COLO668 (cell line): ENCODE measurements at regions not wholly inside any gene's neighbourhood (a gene's known extent, or its start where the extent isn't known, plus 50 kb on each side); places are given as distances from the start of the nearest gene placed in this dataset.
"Not testable (repeated sequence)": the region's sequence is repeated elsewhere in the genome, so short reads cannot be mapped to it uniquely, and the experiment has no call there.

Source experiments
- DNase-seq: peaks from one replicate; lab custom pipeline; 2025; ENCODE audit not compliant: unreplicated experiment; lab: John Stamatoyannopoulos, UW

DNA sequence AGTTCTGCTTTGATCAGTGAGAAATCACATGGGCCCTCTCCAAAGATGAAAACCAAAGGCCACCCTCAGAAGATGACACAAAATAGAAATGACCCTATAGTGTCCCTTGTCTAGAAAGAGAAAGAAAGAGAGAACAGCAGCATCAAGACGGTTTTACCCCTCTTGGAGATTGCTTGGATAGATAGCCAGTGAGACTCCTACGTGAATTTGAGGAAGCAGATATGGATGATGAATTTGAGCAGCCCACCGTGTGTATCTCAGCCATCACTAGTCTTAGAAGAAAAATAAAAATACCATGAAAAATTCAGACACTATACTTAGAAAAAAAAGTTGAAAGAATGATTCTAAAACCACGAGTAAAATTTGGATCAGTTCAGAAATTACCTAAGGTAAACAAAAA, 329.1 kb upstream of the CNTNAP5 start:
- no peak for DNase-seq

DNA sequence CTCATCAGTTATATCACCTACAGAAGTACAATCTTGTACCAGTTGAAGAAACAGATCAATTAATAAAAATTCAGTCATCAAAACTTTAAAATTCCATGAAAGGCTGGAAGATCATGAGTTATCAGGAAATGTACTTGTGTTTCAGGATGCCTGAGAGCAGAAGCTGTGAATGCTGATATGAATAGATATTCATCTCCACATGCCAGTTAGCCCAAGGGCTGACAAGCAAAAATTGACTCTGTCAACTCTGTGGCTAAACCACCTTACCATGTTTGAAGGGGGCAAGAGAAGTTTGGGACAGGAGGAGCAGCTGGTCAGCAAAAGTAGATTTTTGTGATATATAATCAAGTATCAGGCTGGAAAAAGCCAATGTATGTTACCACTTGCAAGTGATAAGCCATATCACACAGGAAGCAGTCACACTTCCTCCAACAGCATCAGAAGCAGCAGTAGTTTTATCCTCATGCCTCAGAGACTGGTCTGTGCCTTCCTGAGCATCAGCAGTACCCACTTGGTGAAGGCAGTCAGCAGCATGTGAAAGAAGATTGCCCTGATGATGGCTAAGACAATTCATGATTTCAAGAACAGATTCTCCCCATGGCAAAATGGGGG, 328.2 kb upstream of the CNTNAP5 start:
- DNase-seq = no peak

DNA sequence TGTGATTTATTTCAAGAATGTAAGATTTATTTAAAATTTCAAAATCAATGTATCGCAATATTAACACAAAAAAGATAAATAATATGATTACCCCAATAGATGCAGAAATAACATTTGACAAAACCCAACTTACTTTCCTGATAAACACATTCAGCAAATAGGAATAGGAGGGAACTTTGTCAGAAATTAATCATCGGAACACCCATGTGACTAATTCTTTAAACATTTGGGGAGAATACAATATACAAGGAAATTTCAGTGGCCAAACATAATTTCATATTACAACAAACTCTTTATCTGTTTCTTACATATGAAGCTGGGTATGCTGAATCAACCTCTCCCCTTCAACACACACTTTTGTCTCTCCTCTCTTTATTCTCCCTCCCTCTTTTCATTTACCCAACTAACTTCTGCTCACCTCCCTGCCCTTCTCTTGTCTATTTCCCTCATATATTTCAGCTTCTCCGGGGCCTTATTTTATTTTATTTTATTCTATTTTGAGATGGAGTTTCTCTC, 309.6 kb upstream of the CNTNAP5 start:
- DNase-seq = no peak

GRCh38 chr2:123717636-123718334, 307.3 kb upstream of the CNTNAP5 start:
- no peak for DNase-seq

DNA sequence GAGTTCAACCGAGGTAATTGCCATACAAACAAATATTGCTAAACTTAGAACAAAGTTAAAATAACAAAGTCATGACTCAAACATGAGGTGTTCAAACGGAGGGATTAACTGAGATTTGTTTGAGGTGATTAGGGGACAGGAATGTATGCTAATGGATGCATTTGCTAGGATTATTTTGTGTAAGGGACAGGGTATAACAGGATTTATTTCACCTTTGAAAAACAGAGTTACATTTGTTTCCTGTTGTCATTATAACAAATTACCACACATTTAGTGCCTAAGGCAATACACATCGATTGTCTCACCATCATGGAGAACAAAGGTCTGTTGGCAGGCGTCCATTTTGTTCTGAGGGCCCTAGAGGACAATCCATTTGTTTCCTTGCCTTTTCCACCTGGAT, 304.3 kb upstream of the CNTNAP5 start:
- DNase-seq = peak; percentile 52

DNA sequence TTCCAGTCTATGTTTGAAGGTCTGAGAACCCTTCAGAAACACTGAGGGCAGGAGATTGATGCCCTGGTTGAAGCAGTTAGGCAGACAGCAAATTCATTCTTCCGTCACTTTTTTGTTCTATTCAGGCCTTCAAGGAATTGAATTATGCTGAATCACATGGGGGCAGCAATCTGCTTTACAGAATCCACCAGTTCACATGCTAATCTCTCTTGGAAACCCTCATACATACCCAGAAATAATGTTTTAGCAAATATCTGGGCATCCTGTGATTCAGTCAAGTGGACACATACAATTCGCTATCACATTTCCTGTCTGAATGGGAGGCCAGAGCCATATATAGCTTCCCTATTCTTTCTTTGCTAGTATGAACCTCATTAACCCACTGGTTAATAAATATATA, 301.4 kb upstream of the CNTNAP5 start:
- no peak for DNase-seq

GRCh38 chr2:123732563-123732962, 292.5 kb upstream of the CNTNAP5 start:
- no peak for DNase-seq

GRCh38 chr2:123737371-123737770, 287.7 kb upstream of the CNTNAP5 start:
- DNase-seq = no peak

DNA sequence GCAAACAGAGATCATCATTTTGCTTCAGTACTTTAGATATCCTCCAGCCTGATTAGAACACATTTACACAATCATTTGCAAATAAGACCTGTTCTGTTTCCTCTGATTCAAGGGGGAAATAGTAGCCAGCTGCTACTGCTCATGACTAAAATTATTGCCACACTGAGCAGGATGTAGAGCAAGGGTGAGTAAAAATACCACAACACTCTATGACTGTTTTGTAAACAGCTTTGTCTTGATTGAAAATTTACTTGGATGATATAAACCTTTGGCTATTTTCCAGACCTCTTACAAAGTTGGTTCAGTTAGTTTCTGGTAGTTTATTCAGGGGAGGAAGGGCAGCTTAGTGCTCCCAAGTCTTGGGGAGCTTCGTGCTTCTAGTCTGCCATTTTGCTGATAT, 286.4 kb upstream of the CNTNAP5 start:
- no peak for DNase-seq

DNA sequence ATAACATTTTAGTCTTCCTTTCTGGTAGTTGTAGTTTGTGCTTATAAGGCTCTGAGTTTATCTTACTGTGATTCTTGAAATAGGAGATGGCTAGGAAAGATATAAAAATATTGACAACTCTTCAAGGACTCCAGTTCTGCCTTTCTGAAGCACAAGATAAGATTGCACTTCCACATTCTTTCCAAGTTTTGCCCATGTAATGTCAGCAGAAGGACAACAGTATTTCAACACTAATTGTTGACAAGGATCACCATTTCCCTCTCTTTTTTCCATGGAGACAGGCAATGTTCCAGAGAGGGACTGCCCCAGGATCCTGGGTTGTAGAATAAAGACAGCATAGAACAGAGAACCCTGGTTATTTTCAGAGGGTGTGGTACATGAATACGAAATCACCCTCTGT, 279.1 kb upstream of the CNTNAP5 start:
- no peak for DNase-seq

DNA sequence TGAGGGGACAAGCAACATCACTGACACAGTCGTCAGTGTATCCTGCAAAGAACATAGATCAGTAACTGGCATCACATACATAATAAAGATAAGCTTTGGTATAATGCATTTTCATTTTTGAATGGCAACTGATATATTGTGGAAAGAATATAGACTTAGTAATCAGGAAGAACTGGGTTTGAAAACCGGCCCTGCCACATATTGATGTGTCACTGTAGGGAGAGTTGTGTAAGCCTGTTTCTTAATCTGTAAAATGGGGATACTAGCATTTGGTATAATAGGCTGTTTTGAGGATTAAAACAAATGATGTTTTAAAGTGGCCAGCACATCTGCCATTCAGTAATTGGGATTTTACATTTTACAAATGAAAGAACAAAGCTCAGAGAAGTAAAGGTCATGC, 277.8 kb upstream of the CNTNAP5 start:
- DNase-seq = no peak

GRCh38 chr2:123762221-123762620, 262.9 kb upstream of the CNTNAP5 start:
- no peak for DNase-seq

GRCh38 chr2:123768233-123768632, 256.9 kb upstream of the CNTNAP5 start:
- no peak for DNase-seq

- no peak for DNase-seq
These were observed 256.1 kb upstream of the CNTNAP5 start for GRCh38 chr2:123769001-123769400.

DNA sequence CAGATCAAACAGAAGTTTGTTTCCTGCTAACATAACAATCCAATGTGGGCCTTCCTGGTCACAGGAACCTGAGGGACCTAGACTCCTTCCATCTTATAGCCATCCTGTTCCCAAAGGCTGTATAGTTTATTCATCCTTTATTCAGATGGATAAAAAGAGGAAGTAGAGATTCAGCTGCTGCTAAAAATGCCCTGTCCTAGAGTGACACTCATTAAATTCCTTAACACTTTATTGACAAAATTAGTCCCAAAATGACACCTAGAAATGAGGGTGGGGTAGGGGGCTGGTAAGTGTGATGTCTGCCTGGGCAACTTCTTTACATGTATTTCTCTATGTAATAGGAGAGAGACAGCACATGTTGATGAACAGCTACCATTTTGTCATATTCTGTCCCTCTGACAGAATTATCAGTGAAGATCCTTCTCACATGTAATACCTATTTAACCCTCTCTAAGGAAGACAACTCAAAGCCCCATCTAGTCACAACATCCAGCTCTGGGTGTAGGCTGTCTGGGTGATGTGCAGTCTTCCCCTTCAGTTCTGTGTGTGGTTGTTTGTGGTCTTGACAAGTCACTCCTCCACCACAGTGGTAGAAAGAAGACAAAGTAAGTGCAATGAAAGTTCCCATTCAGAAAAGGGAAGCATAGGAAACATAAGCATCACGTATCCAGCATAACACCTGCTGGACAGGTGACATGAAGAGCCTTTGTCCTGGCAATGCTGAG, 253.9 kb upstream of the CNTNAP5 start:
- DNase-seq = no peak

- no peak for DNase-seq
These were observed 253.0 kb upstream of the CNTNAP5 start for GRCh38 chr2:123771928-123772632.

GRCh38 chr2:123777116-123777515, 248.0 kb upstream of the CNTNAP5 start:
- no peak for DNase-seq

DNA sequence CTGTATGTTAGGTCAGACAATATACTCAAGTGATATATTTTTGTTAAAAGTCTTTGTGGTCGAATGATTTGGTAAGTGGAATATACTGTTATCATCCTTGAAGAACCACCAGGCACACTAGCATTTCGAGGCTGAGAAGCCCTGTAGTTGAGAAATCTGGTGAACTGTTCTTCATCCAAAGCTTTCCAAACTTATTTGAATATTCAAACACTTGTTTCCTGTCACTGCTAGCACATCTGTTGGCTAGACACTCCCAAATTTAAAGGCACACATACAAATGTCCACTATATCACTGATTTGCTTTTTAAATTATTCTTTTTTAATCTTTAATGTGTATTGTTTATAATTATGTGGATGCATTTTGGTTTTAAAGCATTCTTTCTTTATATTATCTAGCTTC, 241.9 kb upstream of the CNTNAP5 start:
- DNase-seq = no peak

GRCh38 chr2:123785332-123785731, 239.8 kb upstream of the CNTNAP5 start:
- DNase-seq = no peak

GRCh38 chr2:123791207-123791606, 233.9 kb upstream of the CNTNAP5 start:
- DNase-seq = no peak

DNA sequence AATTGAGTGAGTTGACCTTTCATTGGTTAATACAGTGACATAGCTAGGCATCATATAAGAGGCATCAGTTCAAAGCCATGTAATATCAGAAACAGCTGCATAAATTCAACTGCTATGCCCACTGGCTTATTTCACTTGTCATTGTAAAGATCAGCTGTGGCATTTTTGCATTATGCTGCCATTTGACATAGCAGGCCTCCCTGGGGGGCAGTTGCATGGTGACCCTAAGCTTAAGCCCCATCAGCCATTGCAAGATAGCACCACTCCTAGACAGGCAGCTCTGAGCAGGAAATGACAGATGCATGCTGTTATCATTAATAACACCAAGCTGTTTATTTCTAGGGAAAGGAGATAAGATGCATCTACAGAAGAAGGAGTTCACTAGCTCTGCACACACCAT, 233.4 kb upstream of the CNTNAP5 start:
- DNase-seq = no peak

DNA sequence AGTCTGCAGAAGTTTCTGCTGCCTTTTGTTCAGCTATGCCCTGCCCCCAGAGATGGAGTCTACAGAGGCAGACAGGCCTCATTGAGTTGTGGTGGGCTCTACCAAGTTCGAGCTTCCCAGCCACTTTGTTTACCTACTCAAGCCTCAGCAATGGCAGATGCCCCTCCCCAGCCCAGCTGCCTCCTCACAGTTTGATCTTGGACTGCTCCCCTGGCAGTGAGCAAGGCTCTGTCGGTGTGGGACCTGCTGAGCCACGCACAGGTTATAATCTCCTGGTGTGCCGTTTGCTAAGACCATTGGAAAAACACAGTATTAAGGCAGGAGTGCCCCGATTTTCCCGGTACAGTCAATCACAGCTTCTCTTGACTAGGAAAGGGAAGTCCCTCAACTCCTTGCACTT, 221.0 kb upstream of the CNTNAP5 start:
- DNase-seq = not testable (repeated sequence)
